ENCODE measurements at regions not wholly inside any gene's neighbourhood (a gene's known extent, or its start where the extent isn't known, plus 50 kb on each side); places are given as distances from the start of the nearest gene placed in this dataset.

DNA sequence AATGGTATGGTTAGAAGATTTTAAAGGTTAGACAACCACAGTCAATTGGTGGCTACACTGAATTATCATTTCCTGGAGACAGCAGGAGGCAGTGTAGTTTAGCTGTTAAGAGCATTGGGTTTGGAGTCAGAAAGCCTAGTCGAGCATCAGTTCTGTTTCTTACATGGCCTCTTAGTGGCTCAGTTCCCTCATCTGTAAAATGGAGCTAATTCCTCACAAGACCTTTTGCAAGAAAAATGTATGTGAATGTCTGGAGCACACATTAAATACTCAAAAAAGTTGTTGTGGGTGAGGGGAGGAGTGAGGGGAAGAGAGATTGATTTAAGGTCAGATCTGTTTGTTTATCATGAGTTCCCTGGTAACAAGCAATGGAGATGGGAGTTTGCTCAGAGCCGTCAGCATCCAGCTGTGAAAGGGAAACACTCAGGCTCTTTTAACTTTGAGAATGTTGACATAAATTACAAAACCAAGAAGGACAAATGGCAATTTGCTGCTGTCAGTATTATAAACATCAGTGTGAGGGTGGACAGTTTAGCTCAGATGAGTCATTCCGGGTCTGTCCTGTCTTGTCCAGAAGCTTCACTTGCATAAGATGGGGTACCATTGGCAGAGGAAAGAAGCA lies 98.2 kb upstream of the PGRMC2 start:
- DNase-seq (ENCODE audit: low spot score) = peak; percentile 17
- no peak for TF ChIP-seq CTCF (IDR thresholded peaks at IDR 0.05; ENCODE audit: borderline replicate concordance, control extremely low read depth, extremely low read depth, insufficient read depth, missing control alignments)
- in situ Hi-C loops (cut with MboI; ENCODE audit: low sequenced_read_pairs, unreplicated experiment) = no loop called here

DNA sequence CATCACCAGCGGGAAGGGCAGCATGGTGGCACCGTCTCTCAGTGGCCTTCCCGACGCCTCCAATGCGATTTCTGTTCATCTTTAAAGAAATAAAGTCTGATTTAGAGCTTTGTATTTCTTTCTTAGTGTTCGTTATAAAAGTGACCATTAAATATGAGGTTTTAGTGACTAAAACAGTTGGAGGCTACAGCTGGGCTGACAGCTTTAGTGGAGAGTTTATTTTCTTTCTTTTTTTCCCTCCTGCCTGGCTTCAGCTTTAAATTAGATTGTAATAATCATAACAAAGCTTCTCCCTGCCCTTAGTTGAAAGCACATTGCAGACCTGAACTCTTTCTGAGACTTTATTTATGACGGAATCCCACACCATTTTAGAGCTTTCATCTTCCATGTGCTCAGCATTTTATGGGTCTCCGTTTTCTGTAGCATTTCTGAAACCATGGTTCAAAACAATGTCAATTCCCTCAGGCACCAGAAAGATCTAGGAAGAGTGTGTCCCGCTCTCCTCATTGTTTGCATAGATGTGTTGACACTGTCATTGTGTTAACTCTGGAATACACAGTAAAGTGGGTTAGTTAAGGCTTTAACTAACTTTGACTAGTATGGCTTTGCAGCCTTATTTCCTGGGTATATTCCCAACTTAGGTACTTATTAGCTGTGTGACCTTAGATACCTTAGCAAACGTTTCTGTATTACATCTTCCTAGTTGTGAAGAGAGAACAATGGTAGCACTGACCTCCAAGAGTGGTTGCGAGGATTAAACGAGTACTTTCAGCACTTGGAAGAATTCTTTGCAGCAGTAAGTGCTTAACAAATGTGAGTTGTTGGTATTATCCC lies 97.4 kb upstream of the PGRMC2 start:
- TF ChIP-seq CTCF (IDR thresholded peaks at IDR 0.05; ENCODE audit: borderline replicate concordance, control extremely low read depth, extremely low read depth, insufficient read depth, missing control alignments) = no peak
- in situ Hi-C loops (cut with MboI; ENCODE audit: low sequenced_read_pairs, unreplicated experiment) = no loop called here

DNA sequence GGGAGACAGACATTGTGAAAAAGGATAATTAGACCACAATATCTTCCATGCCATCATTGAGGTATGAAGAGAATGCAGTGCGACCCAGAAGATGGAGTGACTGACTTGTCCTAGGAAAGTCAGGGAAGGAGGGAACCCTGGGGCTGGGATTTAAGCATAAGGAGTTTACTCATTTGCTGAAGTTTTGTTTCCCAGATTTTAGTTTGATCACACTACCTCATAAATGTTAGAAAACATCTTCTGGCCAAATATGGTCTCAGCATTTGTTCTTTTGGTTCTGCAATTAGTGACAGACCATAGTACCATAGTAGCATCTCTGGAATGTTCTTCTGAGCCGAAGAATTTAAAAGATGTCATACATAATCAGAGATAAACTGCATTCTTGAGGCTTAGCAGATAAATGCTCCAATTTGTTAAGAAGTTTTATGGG lies 96.5 kb upstream of the PGRMC2 start:
- no peak for DNase-seq (ENCODE audit: low spot score)
- in situ Hi-C loops (cut with MboI; ENCODE audit: low sequenced_read_pairs, unreplicated experiment) = no loop called here
- no peak for TF ChIP-seq CTCF (IDR thresholded peaks at IDR 0.05; ENCODE audit: borderline replicate concordance, control extremely low read depth, extremely low read depth, insufficient read depth, missing control alignments)

More for the DNA sequence above, 97.4 kb upstream of the PGRMC2 start:
- no peak for DNase-seq (ENCODE audit: low spot score)

- DNase-seq (ENCODE audit: low spot score) = no peak
- in situ Hi-C loops (cut with MboI; ENCODE audit: low sequenced_read_pairs, unreplicated experiment) = no loop called here
- no peak for TF ChIP-seq CTCF (IDR thresholded peaks at IDR 0.05; ENCODE audit: borderline replicate concordance, control extremely low read depth, extremely low read depth, insufficient read depth, missing control alignments)
Measured at GRCh38 chr4:128381748-128382559, 94.3 kb upstream of the PGRMC2 start.

DNA sequence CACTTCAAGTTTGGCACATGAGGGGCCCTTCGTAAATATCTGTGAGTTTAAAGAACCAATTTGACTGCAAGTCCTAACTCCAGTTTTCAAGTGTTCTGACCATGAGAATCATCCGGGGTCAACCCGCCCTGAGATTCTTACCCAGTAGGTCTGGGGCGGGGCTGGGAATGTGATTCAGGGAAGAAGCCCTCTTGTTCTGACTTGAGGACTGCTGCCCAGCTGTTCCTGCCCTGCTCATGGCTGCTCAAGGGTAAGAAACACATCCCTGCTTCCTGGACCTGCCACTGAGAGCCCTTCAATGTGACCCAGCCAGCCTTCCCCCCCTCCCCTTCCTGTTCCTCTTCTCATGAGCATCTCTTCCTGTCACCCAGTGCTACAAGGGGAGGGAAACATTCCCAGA lies 92.7 kb upstream of the PGRMC2 start:
- in situ Hi-C loops (cut with MboI; ENCODE audit: low sequenced_read_pairs, unreplicated experiment) = no loop called here
- no peak for TF ChIP-seq CTCF (IDR thresholded peaks at IDR 0.05; ENCODE audit: borderline replicate concordance, control extremely low read depth, extremely low read depth, insufficient read depth, missing control alignments)
- no peak for DNase-seq (ENCODE audit: low spot score)

- in situ Hi-C loops (cut with MboI; ENCODE audit: low sequenced_read_pairs, unreplicated experiment) = no loop called here
- TF ChIP-seq CTCF (IDR thresholded peaks at IDR 0.05; ENCODE audit: borderline replicate concordance, control extremely low read depth, extremely low read depth, insufficient read depth, missing control alignments) = peak; percentile 42
- DNase-seq (ENCODE audit: low spot score) = peak; percentile 36
Measured at GRCh38 chr4:128379860-128380259, 92.2 kb upstream of the PGRMC2 start.
